ENCODE measurements at regions not wholly inside any gene's neighbourhood (a gene's known extent, or its start where the extent isn't known, plus 50 kb on each side); places are given as distances from the start of the nearest gene placed in this dataset.
"Not testable (repeated sequence)": the region's sequence is repeated elsewhere in the genome, so short reads cannot be mapped to it uniquely, and the experiment has no call there.

DNA sequence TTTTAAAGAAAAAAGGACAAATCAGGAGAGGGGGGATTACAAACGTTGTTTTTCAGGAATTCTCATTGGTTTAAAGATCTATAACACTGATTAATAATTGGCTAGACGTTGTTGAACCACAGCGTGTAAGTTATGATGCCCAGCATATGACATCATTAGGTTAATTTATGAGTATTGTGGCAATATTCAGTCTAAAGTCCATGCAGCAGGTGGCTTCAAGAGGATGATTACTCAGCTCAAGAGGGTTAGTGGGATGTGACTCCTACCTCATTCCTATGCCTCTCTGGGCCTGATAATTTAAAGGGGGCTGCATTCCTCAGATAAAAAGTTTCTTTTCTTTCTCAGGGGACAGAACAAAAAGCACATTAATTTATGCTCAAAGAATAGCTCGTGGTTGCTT, 1309.0 kb downstream of the EPHA7 start:
- Histone ChIP-seq H3K9me3 (ENCODE audit: control insufficient read depth, low read length) (no peaks in the 10 kb centered on the region), H3K4me3 (ENCODE audit: insufficient read depth, low read depth, low read length) (no peak overlapping the region), H3K27me3 (ENCODE audit: control insufficient read depth, insufficient read depth, low read length, poor library complexity, severe bottlenecking) (no peaks in the 10 kb centered on the region), H3K4me1 (ENCODE audit: control insufficient read depth, insufficient read depth, low read length) (no peaks in the 10 kb centered on the region), H3K27ac (ENCODE audit: insufficient read depth, low read depth, low read length, poor library complexity, severe bottlenecking) (no peak overlapping the region), H3K36me3 (ENCODE audit: control insufficient read depth, insufficient read depth, low read length) (no peaks in the 10 kb centered on the region)
- 91 to 93% methylated on average over 3 to 4 of the region's 4 CpGs for WGBS, 2 experiments

DNA sequence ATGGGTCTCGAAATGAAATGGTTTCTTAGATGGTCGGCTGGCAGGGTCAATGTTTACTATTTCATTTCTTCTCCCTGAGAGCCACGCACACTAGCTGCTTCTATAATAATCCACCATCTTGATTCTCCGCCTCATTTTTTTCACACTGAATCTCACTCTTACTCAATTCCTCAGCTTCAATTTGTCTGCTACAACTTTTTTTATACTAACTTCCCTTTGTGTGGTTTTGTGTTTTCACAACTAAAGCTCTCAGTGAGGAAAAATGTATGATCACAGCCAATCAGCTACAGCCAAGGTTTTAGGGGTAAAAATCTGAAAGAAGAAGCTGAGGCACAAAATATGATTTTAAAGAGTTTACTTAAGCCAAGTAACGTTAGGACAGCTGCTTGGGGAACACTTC, 1309.4 kb downstream of the EPHA7 start:
- whole genome bisulfite sequencing, 2 experiments, result 91 to 92% methylated on average over 5 of the region's 5 CpGs

DNA sequence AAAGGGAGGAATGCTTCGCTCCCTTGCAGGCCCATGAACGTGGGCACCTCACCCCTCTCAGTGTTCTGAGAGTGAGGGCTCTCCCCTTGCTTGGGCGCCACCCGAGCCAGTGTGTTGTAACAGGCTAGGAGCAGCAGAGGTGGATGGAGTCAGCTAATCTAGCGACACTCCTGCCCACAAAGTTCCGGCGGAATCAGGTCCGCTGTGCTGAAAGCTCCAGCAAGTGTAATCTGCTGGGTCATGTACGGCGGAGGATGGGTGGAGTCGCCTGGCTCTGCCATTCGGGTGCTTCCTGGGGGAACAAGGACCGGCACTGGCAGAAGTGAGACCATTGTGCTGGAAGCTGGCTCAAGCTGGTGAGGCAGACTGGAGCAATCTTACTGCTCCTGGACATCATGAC, 1310.1 kb downstream of the EPHA7 start:
- H3K36me3 ChIP-seq (ENCODE audit: control insufficient read depth, insufficient read depth, low read length), result no peaks in the 10 kb centered on the region
- no peaks in the 10 kb centered on the region for H3K27me3 ChIP-seq (ENCODE audit: control insufficient read depth, insufficient read depth, low read length, poor library complexity, severe bottlenecking)
- no peak overlapping the region for H3K4me3 ChIP-seq (ENCODE audit: insufficient read depth, low read depth, low read length)
- no peaks in the 10 kb centered on the region for H3K9me3 ChIP-seq (ENCODE audit: control insufficient read depth, low read length)
- WGBS, 2 experiments, result 97 to 98% methylated on average over 13 of the region's 13 CpGs
- H3K4me1 ChIP-seq (ENCODE audit: control insufficient read depth, insufficient read depth, low read length), result no peaks in the 10 kb centered on the region
- no peak overlapping the region for H3K27ac ChIP-seq (ENCODE audit: insufficient read depth, low read depth, low read length, poor library complexity, severe bottlenecking)

More for the DNA sequence above, 1309.4 kb downstream of the EPHA7 start:
- no peak overlapping the region for H3K4me3 ChIP-seq (ENCODE audit: insufficient read depth, low read depth, low read length)
- H3K27me3 ChIP-seq (ENCODE audit: control insufficient read depth, insufficient read depth, low read length, poor library complexity, severe bottlenecking), result no peaks in the 10 kb centered on the region
- H3K4me1 ChIP-seq (ENCODE audit: control insufficient read depth, insufficient read depth, low read length), result no peaks in the 10 kb centered on the region
- H3K36me3 ChIP-seq (ENCODE audit: control insufficient read depth, insufficient read depth, low read length), result no peaks in the 10 kb centered on the region
- H3K27ac ChIP-seq (ENCODE audit: insufficient read depth, low read depth, low read length, poor library complexity, severe bottlenecking), result no peak overlapping the region
- H3K9me3 ChIP-seq (ENCODE audit: control insufficient read depth, low read length), result no peaks in the 10 kb centered on the region

DNA sequence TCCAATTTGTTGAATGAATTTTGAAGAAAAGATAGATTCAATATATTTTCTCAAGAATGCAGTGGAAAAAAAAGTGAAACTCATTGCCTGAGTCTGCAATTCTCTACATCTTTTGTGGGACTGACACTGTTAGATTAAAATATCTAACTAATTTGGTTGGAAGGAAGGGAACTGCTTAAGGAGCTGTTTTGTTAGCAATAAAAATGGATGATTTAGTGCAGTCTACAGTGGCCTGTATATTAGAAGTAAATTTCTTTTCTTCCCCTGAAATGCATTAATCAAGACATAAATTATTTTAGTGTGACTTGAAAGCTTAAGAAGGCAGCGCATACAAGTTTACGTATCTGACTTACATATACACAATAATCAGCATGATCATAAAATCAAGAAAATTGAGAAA, 1332.6 kb downstream of the EPHA7 start:
- Histone ChIP-seq H3K36me3 (ENCODE audit: control insufficient read depth, insufficient read depth, low read length) (no peaks in the 10 kb centered on the region), H3K4me1 (ENCODE audit: control insufficient read depth, insufficient read depth, low read length) (no peaks in the 10 kb centered on the region), H3K27me3 (ENCODE audit: control insufficient read depth, insufficient read depth, low read length, poor library complexity, severe bottlenecking) (no peaks in the 10 kb centered on the region), H3K9me3 (ENCODE audit: control insufficient read depth, low read length) (no peaks in the 10 kb centered on the region), H3K27ac (ENCODE audit: insufficient read depth, low read depth, low read length, poor library complexity, severe bottlenecking) (no peak overlapping the region), H3K4me3 (ENCODE audit: insufficient read depth, low read depth, low read length) (no peak overlapping the region)
- WGBS, 2 experiments, result no CpG with 5 or more reads among the region's 2 CpGs

DNA sequence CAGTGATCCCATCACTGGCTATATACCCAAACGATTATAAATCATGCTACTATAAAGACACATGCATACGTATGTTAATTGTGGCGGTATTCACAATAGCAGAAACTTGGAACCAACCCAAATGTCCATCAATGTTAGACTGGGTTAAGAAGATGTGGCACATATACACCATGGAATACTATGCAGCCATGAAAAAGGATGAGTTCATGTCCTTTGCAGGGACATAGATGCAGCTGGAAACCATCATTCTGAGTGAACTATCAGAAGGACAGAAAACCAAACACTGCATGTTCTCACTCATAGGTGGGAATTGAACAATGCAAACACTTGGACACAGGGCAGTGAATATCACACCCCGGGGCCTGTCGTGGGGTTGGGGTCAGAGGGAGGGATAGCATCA, 1335.4 kb downstream of the EPHA7 start:
- not testable (repeated sequence) for H3K4me1 ChIP-seq (ENCODE audit: control insufficient read depth, insufficient read depth, low read length); H3K27me3 ChIP-seq (ENCODE audit: control insufficient read depth, insufficient read depth, low read length, poor library complexity, severe bottlenecking); H3K9me3 ChIP-seq (ENCODE audit: control insufficient read depth, low read length); H3K36me3 ChIP-seq (ENCODE audit: control insufficient read depth, insufficient read depth, low read length); H3K4me3 ChIP-seq (ENCODE audit: insufficient read depth, low read depth, low read length); H3K27ac ChIP-seq (ENCODE audit: insufficient read depth, low read depth, low read length, poor library complexity, severe bottlenecking)
- 92 to 93% methylated on average over 5 of the region's 5 CpGs for WGBS, 2 experiments

DNA sequence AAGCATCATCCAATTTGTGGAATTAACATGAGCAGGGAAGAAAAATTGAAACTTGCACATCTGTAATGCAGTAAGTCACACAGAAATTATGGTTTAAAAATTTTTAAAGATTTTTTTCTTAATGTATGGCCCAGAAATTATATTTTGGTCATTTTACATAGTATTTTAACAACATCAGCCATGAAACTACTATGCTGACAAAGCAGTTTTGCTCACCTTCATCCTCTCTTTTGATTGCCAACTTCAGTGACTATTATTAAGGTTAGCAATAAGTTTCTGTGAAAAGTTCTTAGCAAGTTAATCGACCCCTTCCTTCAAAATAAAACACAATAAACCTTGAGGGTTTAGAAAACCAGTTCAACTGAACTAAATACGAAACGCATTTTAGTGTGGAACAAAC, 1347.0 kb downstream of the EPHA7 start:
- no peaks in the 10 kb centered on the region for H3K36me3 ChIP-seq (ENCODE audit: control insufficient read depth, insufficient read depth, low read length)
- WGBS, 2 experiments, result 85 to 100% methylated on average over 1 to 3 of the region's 3 CpGs
- H3K4me3 ChIP-seq (ENCODE audit: insufficient read depth, low read depth, low read length), result no peak overlapping the region
- no peaks in the 10 kb centered on the region for H3K9me3 ChIP-seq (ENCODE audit: control insufficient read depth, low read length)
- H3K4me1 ChIP-seq (ENCODE audit: control insufficient read depth, insufficient read depth, low read length), result no peaks in the 10 kb centered on the region
- H3K27ac ChIP-seq (ENCODE audit: insufficient read depth, low read depth, low read length, poor library complexity, severe bottlenecking), result no peak overlapping the region
- H3K27me3 ChIP-seq (ENCODE audit: control insufficient read depth, insufficient read depth, low read length, poor library complexity, severe bottlenecking), result no peaks in the 10 kb centered on the region

DNA sequence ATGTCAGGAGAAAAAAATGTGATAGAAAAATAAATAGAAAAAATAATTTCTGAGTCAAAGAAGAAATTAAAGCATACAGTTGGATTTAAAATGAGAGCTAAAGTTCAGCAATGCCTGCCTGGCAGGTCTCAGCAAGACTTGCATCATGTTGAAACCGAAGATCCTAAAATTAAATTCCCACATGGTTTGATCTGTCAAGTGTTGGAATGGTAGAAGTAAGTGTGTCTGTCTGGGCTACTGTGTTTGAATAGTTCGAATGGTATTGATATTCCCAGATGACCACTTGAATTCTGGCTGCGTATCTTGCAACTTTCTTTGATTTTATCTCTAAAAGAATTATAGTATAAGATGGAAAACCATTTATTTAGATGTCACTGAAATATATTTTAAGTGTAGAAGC, 1349.6 kb downstream of the EPHA7 start:
- no peaks in the 10 kb centered on the region for H3K27me3 ChIP-seq (ENCODE audit: control insufficient read depth, insufficient read depth, low read length, poor library complexity, severe bottlenecking)
- H3K4me3 ChIP-seq (ENCODE audit: insufficient read depth, low read depth, low read length), result no peak overlapping the region
- H3K36me3 ChIP-seq (ENCODE audit: control insufficient read depth, insufficient read depth, low read length), result no peaks in the 10 kb centered on the region
- H3K9me3 ChIP-seq (ENCODE audit: control insufficient read depth, low read length), result no peaks in the 10 kb centered on the region
- no peak overlapping the region for H3K27ac ChIP-seq (ENCODE audit: insufficient read depth, low read depth, low read length, poor library complexity, severe bottlenecking)
- 97% methylated on average over 2 of the region's 3 CpGs for WGBS, 2 experiments
- no peaks in the 10 kb centered on the region for H3K4me1 ChIP-seq (ENCODE audit: control insufficient read depth, insufficient read depth, low read length)

DNA sequence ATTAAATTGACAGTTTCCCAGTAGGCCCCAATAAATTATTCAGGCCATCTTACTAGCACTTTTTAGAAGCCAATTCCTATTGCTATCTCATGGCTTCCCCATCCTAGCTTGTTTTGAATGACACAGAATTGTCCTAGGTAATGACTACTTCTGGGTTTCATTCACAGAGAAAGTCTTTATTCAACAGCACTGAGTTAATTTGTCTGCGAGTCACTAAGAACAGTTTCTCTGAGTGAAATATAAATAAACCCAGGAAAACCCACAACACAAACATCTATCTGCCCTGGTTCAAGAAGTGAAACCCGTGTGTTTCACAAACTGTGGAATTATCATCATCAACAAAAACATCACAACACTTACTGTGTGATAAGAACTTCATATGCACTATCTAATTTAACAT, 1366.8 kb downstream of the EPHA7 start:
- no peaks in the 10 kb centered on the region for H3K9me3 ChIP-seq (ENCODE audit: control insufficient read depth, low read length)
- H3K4me3 ChIP-seq (ENCODE audit: insufficient read depth, low read depth, low read length), result no peak overlapping the region
- no peaks in the 10 kb centered on the region for H3K36me3 ChIP-seq (ENCODE audit: control insufficient read depth, insufficient read depth, low read length)
- 91 to 100% methylated on average over 2 of the region's 2 CpGs for WGBS, 2 experiments
- H3K27ac ChIP-seq (ENCODE audit: insufficient read depth, low read depth, low read length, poor library complexity, severe bottlenecking), result no peak overlapping the region
- peaks cover 9% of the 10 kb centered on the region for H3K4me1 ChIP-seq (ENCODE audit: control insufficient read depth, insufficient read depth, low read length)
- no peaks in the 10 kb centered on the region for H3K27me3 ChIP-seq (ENCODE audit: control insufficient read depth, insufficient read depth, low read length, poor library complexity, severe bottlenecking)

DNA sequence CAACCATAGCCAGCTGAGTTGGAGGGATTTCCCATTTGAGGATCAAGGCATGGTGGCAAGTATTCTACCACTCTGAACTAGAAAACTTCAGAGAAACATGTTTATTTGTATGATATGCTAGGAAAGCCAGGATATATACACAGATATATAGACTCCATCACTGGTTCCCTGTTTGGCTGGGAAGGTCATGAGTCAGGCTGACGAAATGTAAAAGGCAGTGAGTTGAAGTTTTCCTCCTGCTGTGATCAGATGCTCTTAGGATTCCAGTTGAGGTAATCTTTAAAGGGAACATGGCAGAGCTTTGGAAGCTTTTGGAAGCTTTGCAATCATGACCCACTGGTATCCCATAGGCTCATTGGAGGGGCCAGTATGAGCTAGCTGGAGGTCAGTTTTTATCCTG, 1369.1 kb downstream of the EPHA7 start:
- no peaks in the 10 kb centered on the region for H3K27me3 ChIP-seq (ENCODE audit: control insufficient read depth, insufficient read depth, low read length, poor library complexity, severe bottlenecking)
- WGBS, 2 experiments, result 28 to 47% methylated on average over 1 of the region's 1 CpG
- no peak overlapping the region for H3K27ac ChIP-seq (ENCODE audit: insufficient read depth, low read depth, low read length, poor library complexity, severe bottlenecking)
- no peaks in the 10 kb centered on the region for H3K36me3 ChIP-seq (ENCODE audit: control insufficient read depth, insufficient read depth, low read length)
- peaks cover 14% of the 10 kb centered on the region for H3K4me1 ChIP-seq (ENCODE audit: control insufficient read depth, insufficient read depth, low read length)
- H3K9me3 ChIP-seq (ENCODE audit: control insufficient read depth, low read length), result no peaks in the 10 kb centered on the region
- no peak overlapping the region for H3K4me3 ChIP-seq (ENCODE audit: insufficient read depth, low read depth, low read length)

DNA sequence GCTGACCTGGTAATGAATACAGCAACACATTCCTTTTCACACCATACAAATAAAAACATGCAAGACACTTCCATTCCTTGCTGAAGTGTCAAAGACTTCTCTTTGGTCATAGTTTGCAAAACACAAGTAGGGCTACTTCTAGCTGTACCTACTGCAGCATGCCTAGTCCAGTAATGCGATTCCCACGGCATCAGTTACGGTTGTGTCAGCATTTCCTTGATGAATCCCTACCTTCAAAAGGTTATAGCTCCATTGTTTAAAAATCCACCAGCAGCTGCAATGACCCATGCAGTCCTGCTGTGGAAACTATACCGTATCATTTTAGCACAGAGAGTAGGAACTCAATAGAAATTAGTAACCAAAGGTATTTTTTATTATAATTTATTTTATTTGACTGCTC, 1371.5 kb downstream of the EPHA7 start:
- Histone ChIP-seq H3K9me3 (ENCODE audit: control insufficient read depth, low read length) (no peaks in the 10 kb centered on the region), H3K27ac (ENCODE audit: insufficient read depth, low read depth, low read length, poor library complexity, severe bottlenecking) (no peak overlapping the region)
- WGBS, 2 experiments, result 93 to 95% methylated on average over 3 to 4 of the region's 4 CpGs

DNA sequence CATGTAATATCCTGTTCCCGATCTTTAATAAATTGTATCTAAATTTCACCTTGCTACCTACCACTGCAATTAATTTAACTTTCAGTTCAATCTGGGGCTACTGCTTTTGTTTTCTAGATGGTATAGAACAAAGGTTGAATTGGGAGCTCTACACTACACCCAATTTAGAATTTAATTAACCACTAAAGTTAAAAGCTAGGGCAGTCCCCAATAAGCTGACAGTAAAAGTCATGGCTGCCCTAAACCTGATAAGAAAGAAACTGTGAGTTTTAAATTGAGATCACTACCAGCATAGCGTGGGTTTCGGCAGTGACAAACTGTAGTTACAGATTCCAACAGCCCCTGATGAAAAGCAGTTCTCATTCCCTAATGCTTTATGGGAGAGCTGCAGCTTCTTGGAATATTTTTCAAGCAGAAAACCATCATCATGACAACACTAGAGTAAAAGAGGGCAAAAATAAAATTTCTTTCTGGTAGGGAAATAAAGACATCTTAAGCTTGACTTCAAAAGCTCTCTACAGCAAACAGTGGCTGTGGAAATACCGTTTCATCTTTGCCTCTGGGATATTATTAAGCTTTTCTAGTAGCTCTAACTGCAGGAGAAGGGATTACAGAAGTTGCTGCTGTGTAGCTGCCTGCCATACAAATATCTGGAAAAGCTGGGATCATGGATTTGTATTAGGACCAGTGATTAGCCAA, 1372.1 kb downstream of the EPHA7 start:
- Histone ChIP-seq H3K4me3 (ENCODE audit: insufficient read depth, low read depth, low read length) (no peak overlapping the region), H3K9me3 (ENCODE audit: control insufficient read depth, low read length) (no peaks in the 10 kb centered on the region), H3K4me1 (ENCODE audit: control insufficient read depth, insufficient read depth, low read length) (peaks cover 14% of the 10 kb centered on the region), H3K36me3 (ENCODE audit: control insufficient read depth, insufficient read depth, low read length) (no peaks in the 10 kb centered on the region), H3K27ac (ENCODE audit: insufficient read depth, low read depth, low read length, poor library complexity, severe bottlenecking) (no peak overlapping the region), H3K27me3 (ENCODE audit: control insufficient read depth, insufficient read depth, low read length, poor library complexity, severe bottlenecking) (no peaks in the 10 kb centered on the region)
- 85 to 87% methylated on average over 3 to 4 of the region's 4 CpGs for whole genome bisulfite sequencing, 2 experiments

More for the DNA sequence above, 1371.5 kb downstream of the EPHA7 start:
- Histone ChIP-seq H3K4me1 (ENCODE audit: control insufficient read depth, insufficient read depth, low read length) (peaks cover 14% of the 10 kb centered on the region), H3K4me3 (ENCODE audit: insufficient read depth, low read depth, low read length) (no peak overlapping the region), H3K36me3 (ENCODE audit: control insufficient read depth, insufficient read depth, low read length) (no peaks in the 10 kb centered on the region), H3K27me3 (ENCODE audit: control insufficient read depth, insufficient read depth, low read length, poor library complexity, severe bottlenecking) (no peaks in the 10 kb centered on the region)

Measured in ectodermal cell (in vitro differentiated cells).